Activated CD4-positive, CD25-positive, alpha-beta regulatory T cell treated with anti-CD3 and anti-CD28 coated beads, Interleukin-2, amount 50 U/mL, for 24 hours (primary cell): ENCODE measurements at regions not wholly inside any gene's neighbourhood (a gene's known extent, or its start where the extent isn't known, plus 50 kb on each side); places are given as distances from the start of the nearest gene placed in this dataset.

Experiments
- ATAC-seq, 2 donors: fragments of 150-1000 bp; cut with Tn5 transposase; one replicate each; pipeline ENCODE4 v1.10.0; 2021; ENCODE audit warnings: mild to moderate bottlenecking in 1 of 2, moderate library complexity in 1 of 2

- no peak for ATAC-seq
These were observed 118.0 kb upstream of the PFKP start for GRCh38 chr10:2949221-2949947.

GRCh38 chr10:2948127-2948854 is 119.1 kb upstream of the PFKP start:
- peak; percentile 39 to 41 for ATAC-seq

- ATAC-seq: no peak
These were observed 122.6 kb upstream of the PFKP start for GRCh38 chr10:2944788-2945187.

- no peak for ATAC-seq
These were observed 123.3 kb upstream of the PFKP start for GRCh38 chr10:2943932-2944614.

- no peak for ATAC-seq
These were observed 124.4 kb upstream of the PFKP start for GRCh38 chr10:2942938-2943337.

GRCh38 chr10:2938869-2939268 is 128.5 kb upstream of the PFKP start:
- ATAC-seq: no peak

GRCh38 chr10:2936816-2937215 is 130.5 kb upstream of the PFKP start:
- no peak for ATAC-seq

GRCh38 chr10:2935647-2936386 is 131.5 kb upstream of the PFKP start:
- ATAC-seq: no peak

- no peak for ATAC-seq
These were observed 133.4 kb upstream of the PFKP start for GRCh38 chr10:2933924-2934323.

GRCh38 chr10:2933519-2933918 is 133.8 kb upstream of the PFKP start:
- ATAC-seq: no peak

- ATAC-seq: no peak
These were observed 134.3 kb upstream of the PFKP start for GRCh38 chr10:2933071-2933470.

GRCh38 chr10:2929480-2930258 is 137.7 kb upstream of the PFKP start:
- no peak for ATAC-seq

GRCh38 chr10:2927958-2928840 is 139.1 kb upstream of the PFKP start:
- ATAC-seq: peak; percentile 71 to 78

GRCh38 chr10:2926918-2927660 is 140.3 kb upstream of the PFKP start:
- no peak for ATAC-seq

- ATAC-seq: no peak
These were observed 141.7 kb upstream of the PFKP start for GRCh38 chr10:2925631-2926030.

GRCh38 chr10:2924431-2924830 is 142.9 kb upstream of the PFKP start:
- ATAC-seq: no peak

GRCh38 chr10:2921956-2922680 is 145.2 kb upstream of the PFKP start:
- no peak for ATAC-seq

- ATAC-seq: no peak
These were observed 146.7 kb upstream of the PFKP start for GRCh38 chr10:2920637-2921036.

- ATAC-seq: no peak
These were observed 147.2 kb upstream of the PFKP start for GRCh38 chr10:2920168-2920567.

GRCh38 chr10:2919016-2919415 is 148.3 kb upstream of the PFKP start:
- ATAC-seq: no peak
